B cell (primary cell): ENCODE measurements at regions not wholly inside any gene's neighbourhood (a gene's known extent, or its start where the extent isn't known, plus 50 kb on each side); places are given as distances from the start of the nearest gene placed in this dataset.

Experiments used
- CTCF ChIP-seq: fragments of 200-600 bp; IDR thresholded peaks from one replicate; pipeline ENCODE4 v1.8.0; 2022; ENCODE audit warnings: antibody characterized with exemption, mild to moderate bottlenecking
- EZH2 ChIP-seq: IDR thresholded peaks from 2 replicates; pipeline ENCODE4 v1.6.1; 2012; ENCODE audit warnings: borderline replicate concordance, low read depth, mild to moderate bottlenecking, moderate library complexity, low read length; ENCODE audit not compliant: insufficient read depth, poor library complexity, severe bottlenecking

GRCh38 chr11:57111619-57112018 lies 70.1 kb upstream of the LRRC55 start:
- TF ChIP-seq CTCF = no peak
- TF ChIP-seq EZH2 = no peak
